DOHH2 (cell line): ENCODE measurements at regions not wholly inside any gene's neighbourhood (a gene's known extent, or its start where the extent isn't known, plus 50 kb on each side); places are given as distances from the start of the nearest gene placed in this dataset.

Source experiments
- H3F3A ChIP-seq: fragments of 200-600 bp; sonication (generic), shearing (Covaris generic); 2 replicates; pipeline ENCODE4 v1.6.0; 2016; ENCODE audit warnings: antibody characterized with exemption, mild to moderate bottlenecking; ENCODE audit not compliant: control insufficient read depth, insufficient read depth
- H3K27ac ChIP-seq: fragments of 200-600 bp; sonication (generic); 2 replicates; pipeline ENCODE4 v1.5.1; 2014; ENCODE audit warnings: low read depth, mild to moderate bottlenecking, low read length, moderate library complexity
- H3K27me3 ChIP-seq: fragments of 200-600 bp; sonication (generic); 2 replicates; pipeline ENCODE4 v1.6.1; 2014; ENCODE audit warnings: mild to moderate bottlenecking, low read length, mixed read lengths; ENCODE audit not compliant: control insufficient read depth
- H3K36me3 ChIP-seq: fragments of 200-600 bp; sonication (generic); 2 replicates; pipeline ENCODE4 v1.6.1; 2014; ENCODE audit warnings: mild to moderate bottlenecking, low read length, moderate library complexity, mixed read lengths; ENCODE audit not compliant: control insufficient read depth
- H3K4me1 ChIP-seq: fragments of 200-600 bp; sonication (generic); 2 replicates; pipeline ENCODE4 v1.6.1; 2014; ENCODE audit warnings: mild to moderate bottlenecking, low read length, mixed read lengths; ENCODE audit not compliant: control insufficient read depth
- H3K4me2 ChIP-seq: fragments of 200-600 bp; sonication (generic); 2 replicates; pipeline ENCODE4 v1.6.0; 2014; ENCODE audit warnings: mild to moderate bottlenecking, low read length, moderate library complexity
- H3K4me3 ChIP-seq: fragments of 200-600 bp; sonication (generic); 2 replicates; pipeline ENCODE4 v1.5.1; 2014; ENCODE audit warnings: mild to moderate bottlenecking, low read length, mixed read lengths
- H3K79me2 ChIP-seq: fragments of 200-600 bp; sonication (generic); 2 replicates; pipeline ENCODE4 v1.6.1; 2014; ENCODE audit warnings: mild to moderate bottlenecking, low read length, mixed read lengths; ENCODE audit not compliant: control insufficient read depth
- H3K9me2 ChIP-seq: fragments of 200-600 bp; sonication (generic); replicated peaks from 2 replicates; pipeline ENCODE4 v1.6.1; 2014; ENCODE audit warnings: mild to moderate bottlenecking, low read length, mixed read lengths; ENCODE audit not compliant: control insufficient read depth
- H3K9me3 ChIP-seq: fragments of 200-600 bp; sonication (generic); 2 replicates; pipeline ENCODE4 v1.6.1; 2014; ENCODE audit warnings: antibody characterized with exemption, low read length, mixed read lengths; ENCODE audit not compliant: control insufficient read depth, insufficient read depth
- H4K20me1 ChIP-seq: fragments of 200-600 bp; sonication (generic); 2 replicates; pipeline ENCODE4 v1.6.0; 2014; ENCODE audit warnings: low read depth, mild to moderate bottlenecking, antibody characterized with exemption, low read length, moderate library complexity; ENCODE audit not compliant: control insufficient read depth, insufficient read depth
- CTCF ChIP-seq: fragments of 200-600 bp; sonication (generic); IDR thresholded peaks from one replicate; pipeline ENCODE4 v1.5.1; 2014; ENCODE audit warnings: antibody characterized with exemption, mild to moderate bottlenecking, low read depth, low read length; ENCODE audit not compliant: poor library complexity, severe bottlenecking
- EZH2phosphoT487 ChIP-seq: fragments of 200-600 bp; sonication (generic); IDR thresholded peaks from 2 replicates; pipeline ENCODE4 v1.6.1; 2017; ENCODE audit warnings: borderline replicate concordance, mild to moderate bottlenecking, antibody characterized with exemption, low read length, moderate library complexity, mixed read lengths

GRCh38 chr18:25827961-25828561 lies 262.4 kb downstream of the SS18 start:
- H3K27me3 ChIP-seq, result no peaks in the 10 kb centered on the region
- H3K9me3 ChIP-seq, result no peaks in the 10 kb centered on the region
- no peaks in the 10 kb centered on the region for H4K20me1 ChIP-seq
- H3K36me3 ChIP-seq, result no peaks in the 10 kb centered on the region
- H3K4me2 ChIP-seq, result no peak overlapping the region
- H3K4me3 ChIP-seq, result no peak overlapping the region
- H3K27ac ChIP-seq, result no peak overlapping the region
- H3K9me2 ChIP-seq, result no peaks in the 10 kb centered on the region
- no peaks in the 10 kb centered on the region for H3K79me2 ChIP-seq
- no peaks in the 10 kb centered on the region for H3K4me1 ChIP-seq
- TF ChIP-seq EZH2phosphoT487, result no peak
- TF ChIP-seq CTCF, result no peak
- no peaks in the 10 kb centered on the region for H3F3A ChIP-seq

- Histone ChIP-seq H3K79me2 (no peaks in the 10 kb centered on the region), H3K36me3 (no peaks in the 10 kb centered on the region), H3F3A (no peaks in the 10 kb centered on the region), H3K9me2 (no peaks in the 10 kb centered on the region), H3K27ac (no peak overlapping the region), H4K20me1 (no peaks in the 10 kb centered on the region), H3K4me2 (no peak overlapping the region), H3K4me3 (no peak overlapping the region), H3K27me3 (no peaks in the 10 kb centered on the region), H3K4me1 (no peaks in the 10 kb centered on the region), H3K9me3 (no peaks in the 10 kb centered on the region)
- no peak for TF ChIP-seq EZH2phosphoT487
- TF ChIP-seq CTCF, result no peak
Measured at GRCh38 chr18:25827228-25827627, 263.2 kb downstream of the SS18 start.

GRCh38 chr18:25826823-25827222 lies 263.6 kb downstream of the SS18 start:
- H3K4me3 ChIP-seq, result no peak overlapping the region
- H3F3A ChIP-seq, result no peaks in the 10 kb centered on the region
- H3K36me3 ChIP-seq, result no peaks in the 10 kb centered on the region
- H3K79me2 ChIP-seq, result no peaks in the 10 kb centered on the region
- H3K9me2 ChIP-seq, result no peaks in the 10 kb centered on the region
- no peaks in the 10 kb centered on the region for H4K20me1 ChIP-seq
- no peaks in the 10 kb centered on the region for H3K27me3 ChIP-seq
- no peaks in the 10 kb centered on the region for H3K4me1 ChIP-seq
- TF ChIP-seq EZH2phosphoT487 (no peak), CTCF (no peak)
- no peaks in the 10 kb centered on the region for H3K9me3 ChIP-seq
- no peak overlapping the region for H3K27ac ChIP-seq
- no peak overlapping the region for H3K4me2 ChIP-seq
